ENCODE measurements at regions not wholly inside any gene's neighbourhood (a gene's known extent, or its start where the extent isn't known, plus 50 kb on each side); places are given as distances from the start of the nearest gene placed in this dataset.

DNA sequence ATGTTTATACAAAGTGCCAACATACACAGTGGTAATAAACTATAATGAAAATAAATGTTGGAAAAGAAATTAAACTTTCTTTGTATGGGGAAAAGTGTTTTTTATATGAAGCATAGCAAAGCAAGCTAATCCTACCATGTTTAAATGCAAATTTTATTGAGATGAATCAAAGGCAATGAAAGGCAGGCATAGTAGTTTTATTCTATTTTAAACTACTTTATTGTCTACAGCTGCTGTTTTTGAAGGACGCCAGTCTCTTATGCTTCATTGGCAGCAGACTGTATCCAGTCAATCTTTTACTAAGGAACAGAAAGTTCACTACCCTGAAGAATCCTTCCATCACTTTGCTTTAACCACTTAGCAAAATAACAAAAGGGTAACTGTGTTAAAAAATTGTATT, 761.0 kb downstream of the ROBO2 start:
- no peaks in the 10 kb centered on the region for H3K27me3 ChIP-seq (ENCODE audit: insufficient read depth, low read length)
- H3K9me3 ChIP-seq (ENCODE audit: low read length) = no peaks in the 10 kb centered on the region
- H3K36me3 ChIP-seq (ENCODE audit: insufficient read depth, low read length) = no peaks in the 10 kb centered on the region
- peaks cover 6% of the 10 kb centered on the region for H3K4me1 ChIP-seq (ENCODE audit: insufficient read depth, low read length)
- H2AFZ ChIP-seq (ENCODE audit: low read depth, low read length) = no peak overlapping the region
- no peak overlapping the region for H3K4me3 ChIP-seq (ENCODE audit: low read length)

DNA sequence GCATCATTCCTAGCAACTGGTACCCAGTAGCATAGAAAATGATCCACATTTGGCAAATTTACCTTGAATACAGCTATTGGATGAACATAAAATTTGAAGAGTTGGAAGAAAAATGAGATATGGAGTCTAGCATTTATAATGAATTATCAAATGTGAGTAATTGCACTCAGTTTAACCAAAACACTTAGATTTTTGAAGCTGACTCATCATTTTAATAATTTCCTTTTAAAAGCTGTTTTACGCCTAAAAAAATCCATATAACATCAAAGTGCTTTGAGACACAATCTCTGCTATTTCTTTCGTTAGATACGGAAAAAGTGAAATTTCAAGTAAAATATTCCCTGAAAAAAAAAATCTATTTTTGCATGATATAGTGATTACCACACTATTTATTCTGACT, 767.4 kb downstream of the ROBO2 start:
- Histone ChIP-seq H3K36me3 (ENCODE audit: insufficient read depth, low read length) (no peaks in the 10 kb centered on the region), H3K27me3 (ENCODE audit: insufficient read depth, low read length) (no peaks in the 10 kb centered on the region), H3K4me3 (ENCODE audit: low read length) (no peak overlapping the region), H3K4me1 (ENCODE audit: insufficient read depth, low read length) (no peaks in the 10 kb centered on the region), H2AFZ (ENCODE audit: low read depth, low read length) (no peak overlapping the region), H3K9me3 (ENCODE audit: low read length) (no peaks in the 10 kb centered on the region)

DNA sequence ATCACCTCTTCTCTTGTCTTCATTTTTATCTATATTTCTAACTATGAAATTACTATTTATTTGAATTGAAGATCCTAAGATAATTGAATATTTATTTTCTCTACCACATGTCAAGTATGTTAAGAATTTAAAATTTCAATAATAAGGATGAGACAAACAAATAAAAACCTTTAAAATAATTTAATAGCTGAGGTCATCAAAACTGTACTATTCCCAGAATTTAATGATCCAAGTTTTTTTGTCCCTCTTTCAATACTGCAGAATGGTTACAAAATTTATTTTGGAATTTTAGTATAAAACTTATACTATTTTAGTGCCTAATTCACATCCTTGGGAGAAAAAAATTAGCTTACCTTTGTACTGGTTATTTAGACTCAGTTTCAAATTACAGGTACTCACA, 774.9 kb downstream of the ROBO2 start:
- no peak overlapping the region for H3K4me3 ChIP-seq (ENCODE audit: low read length)
- H3K27me3 ChIP-seq (ENCODE audit: insufficient read depth, low read length) = no peaks in the 10 kb centered on the region
- no peak overlapping the region for H2AFZ ChIP-seq (ENCODE audit: low read depth, low read length)
- no peaks in the 10 kb centered on the region for H3K9me3 ChIP-seq (ENCODE audit: low read length)
- no peaks in the 10 kb centered on the region for H3K4me1 ChIP-seq (ENCODE audit: insufficient read depth, low read length)
- H3K36me3 ChIP-seq (ENCODE audit: insufficient read depth, low read length) = no peaks in the 10 kb centered on the region

GRCh38 chr3:77815467-77815866, 775.6 kb downstream of the ROBO2 start:
- no peaks in the 10 kb centered on the region for H3K4me1 ChIP-seq (ENCODE audit: insufficient read depth, low read length)
- H3K27me3 ChIP-seq (ENCODE audit: insufficient read depth, low read length) = no peaks in the 10 kb centered on the region
- no peaks in the 10 kb centered on the region for H3K36me3 ChIP-seq (ENCODE audit: insufficient read depth, low read length)
- H3K9me3 ChIP-seq (ENCODE audit: low read length) = no peaks in the 10 kb centered on the region
- H3K4me3 ChIP-seq (ENCODE audit: low read length) = no peak overlapping the region
- H2AFZ ChIP-seq (ENCODE audit: low read depth, low read length) = no peak overlapping the region

GRCh38 chr3:77816366-77816765, 776.5 kb downstream of the ROBO2 start:
- Histone ChIP-seq H3K4me3 (ENCODE audit: low read length) (no peak overlapping the region), H3K36me3 (ENCODE audit: insufficient read depth, low read length) (no peaks in the 10 kb centered on the region)

GRCh38 chr3:77825001-77825827, 785.3 kb downstream of the ROBO2 start:
- Histone ChIP-seq H3K4me1 (ENCODE audit: insufficient read depth, low read length) (no peaks in the 10 kb centered on the region), H3K9me3 (ENCODE audit: low read length) (no peaks in the 10 kb centered on the region), H3K36me3 (ENCODE audit: insufficient read depth, low read length) (no peaks in the 10 kb centered on the region), H2AFZ (ENCODE audit: low read depth, low read length) (no peak overlapping the region), H3K27me3 (ENCODE audit: insufficient read depth, low read length) (no peaks in the 10 kb centered on the region), H3K4me3 (ENCODE audit: low read length) (no peak overlapping the region)

More at GRCh38 chr3:77816366-77816765, 776.5 kb downstream of the ROBO2 start:
- no peaks in the 10 kb centered on the region for H3K4me1 ChIP-seq (ENCODE audit: insufficient read depth, low read length)
- H3K27me3 ChIP-seq (ENCODE audit: insufficient read depth, low read length) = no peaks in the 10 kb centered on the region
- H2AFZ ChIP-seq (ENCODE audit: low read depth, low read length) = no peak overlapping the region
- H3K9me3 ChIP-seq (ENCODE audit: low read length) = no peaks in the 10 kb centered on the region

DNA sequence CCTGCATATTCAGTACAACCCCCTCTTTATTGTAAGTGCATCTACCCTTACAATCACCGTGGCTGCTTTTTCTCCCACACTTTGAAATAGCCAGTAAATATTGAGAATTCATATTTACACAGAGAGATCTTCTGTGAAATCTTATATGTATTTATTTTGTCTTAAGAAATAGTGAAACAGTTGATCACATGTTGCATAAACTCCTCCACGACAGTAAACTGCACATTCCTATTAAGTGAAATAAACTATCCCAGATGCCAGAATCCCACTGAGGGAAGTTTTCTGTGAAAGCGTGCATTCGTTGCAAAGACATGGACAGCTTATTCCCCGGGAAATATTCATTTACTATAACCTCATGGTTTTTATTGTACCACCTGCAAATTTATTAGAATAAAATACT, 796.0 kb downstream of the ROBO2 start:
- no peaks in the 10 kb centered on the region for H3K9me3 ChIP-seq (ENCODE audit: low read length)
- no peak overlapping the region for H2AFZ ChIP-seq (ENCODE audit: low read depth, low read length)
- H3K4me1 ChIP-seq (ENCODE audit: insufficient read depth, low read length) = no peaks in the 10 kb centered on the region
- H3K36me3 ChIP-seq (ENCODE audit: insufficient read depth, low read length) = no peaks in the 10 kb centered on the region
- no peak overlapping the region for H3K4me3 ChIP-seq (ENCODE audit: low read length)
- H3K27me3 ChIP-seq (ENCODE audit: insufficient read depth, low read length) = no peaks in the 10 kb centered on the region

DNA sequence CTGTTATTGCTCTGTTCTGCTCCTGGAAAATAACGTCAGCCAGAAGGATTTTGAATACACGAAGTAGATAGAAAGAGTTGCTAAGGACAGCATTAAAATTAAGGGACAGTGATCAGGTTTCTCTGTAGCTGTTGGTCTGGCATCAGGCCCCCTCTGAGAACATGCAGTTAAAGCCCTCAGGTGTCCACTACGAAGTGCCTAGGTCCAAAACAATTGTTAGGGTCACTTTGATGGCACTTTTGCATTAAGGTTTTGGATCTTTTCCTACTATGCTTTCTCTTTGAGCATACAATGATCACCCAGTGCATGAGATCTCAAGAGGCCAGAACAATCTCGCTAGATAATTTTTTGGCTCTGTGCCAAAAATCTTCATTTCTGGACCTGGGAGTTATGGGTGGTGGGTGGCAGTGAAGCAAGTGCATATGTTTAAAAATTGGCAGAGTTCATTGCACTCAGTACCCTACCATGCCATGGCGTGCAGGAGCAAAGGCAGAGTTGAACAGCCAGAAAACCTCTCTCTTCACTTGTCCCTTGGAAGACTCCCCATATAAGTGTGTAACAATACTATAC, 797.6 kb downstream of the ROBO2 start:
- Histone ChIP-seq H3K4me1 (ENCODE audit: insufficient read depth, low read length) (no peaks in the 10 kb centered on the region), H3K4me3 (ENCODE audit: low read length) (no peak overlapping the region), H2AFZ (ENCODE audit: low read depth, low read length) (no peak overlapping the region), H3K9me3 (ENCODE audit: low read length) (no peaks in the 10 kb centered on the region), H3K36me3 (ENCODE audit: insufficient read depth, low read length) (no peaks in the 10 kb centered on the region), H3K27me3 (ENCODE audit: insufficient read depth, low read length) (no peaks in the 10 kb centered on the region)

DNA sequence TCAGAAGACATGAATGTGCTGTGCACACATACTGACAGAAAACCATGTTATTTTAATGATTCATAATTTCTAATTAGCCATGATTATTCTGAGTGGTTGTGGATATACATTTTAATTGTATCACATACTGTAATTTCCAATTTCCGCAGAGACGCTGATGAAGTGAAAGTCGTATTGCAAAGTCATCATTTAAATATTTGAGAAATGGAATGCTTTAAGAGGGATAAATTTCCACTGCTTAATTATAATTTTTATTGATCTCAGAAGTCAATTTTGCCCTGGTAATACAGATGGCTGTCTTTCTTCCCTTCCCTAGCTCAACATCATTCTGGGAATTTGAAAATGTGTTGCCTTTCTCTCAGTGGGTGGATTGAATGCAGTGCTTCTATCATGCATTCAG, 819.3 kb downstream of the ROBO2 start:
- no peaks in the 10 kb centered on the region for H3K27me3 ChIP-seq (ENCODE audit: insufficient read depth, low read length)
- no peaks in the 10 kb centered on the region for H3K36me3 ChIP-seq (ENCODE audit: insufficient read depth, low read length)
- no peaks in the 10 kb centered on the region for H3K4me1 ChIP-seq (ENCODE audit: insufficient read depth, low read length)
- no peaks in the 10 kb centered on the region for H3K9me3 ChIP-seq (ENCODE audit: low read length)
- no peak overlapping the region for H3K4me3 ChIP-seq (ENCODE audit: low read length)
- no peak overlapping the region for H2AFZ ChIP-seq (ENCODE audit: low read depth, low read length)

DNA sequence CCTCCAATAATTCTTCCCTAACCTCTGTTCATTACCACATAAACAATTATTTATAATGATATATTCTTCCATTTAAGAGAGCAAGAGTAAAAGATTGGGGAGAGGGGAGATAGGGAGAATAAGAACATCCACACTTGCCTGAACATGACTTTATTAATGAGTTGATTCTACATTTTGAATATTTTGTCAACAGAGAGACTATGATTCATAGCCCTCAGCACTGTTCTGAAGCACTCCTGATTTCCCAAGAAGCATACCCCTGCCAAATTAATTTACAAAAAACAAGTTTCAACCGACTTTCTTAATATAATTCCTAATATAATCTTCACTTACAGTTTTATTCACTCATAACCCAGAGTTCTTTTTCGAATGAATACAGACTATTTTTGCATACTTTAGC, 828.8 kb downstream of the ROBO2 start:
- no peaks in the 10 kb centered on the region for H3K9me3 ChIP-seq (ENCODE audit: low read length)
- no peak overlapping the region for H2AFZ ChIP-seq (ENCODE audit: low read depth, low read length)
- H3K36me3 ChIP-seq (ENCODE audit: insufficient read depth, low read length) = no peaks in the 10 kb centered on the region
- H3K27me3 ChIP-seq (ENCODE audit: insufficient read depth, low read length) = no peaks in the 10 kb centered on the region
- no peak overlapping the region for H3K4me3 ChIP-seq (ENCODE audit: low read length)
- H3K4me1 ChIP-seq (ENCODE audit: insufficient read depth, low read length) = no peaks in the 10 kb centered on the region

- Histone ChIP-seq H3K4me3 (ENCODE audit: low read length) (no peak overlapping the region), H3K36me3 (ENCODE audit: insufficient read depth, low read length) (no peaks in the 10 kb centered on the region), H2AFZ (ENCODE audit: low read depth, low read length) (no peak overlapping the region), H3K27me3 (ENCODE audit: insufficient read depth, low read length) (no peaks in the 10 kb centered on the region), H3K4me1 (ENCODE audit: insufficient read depth, low read length) (no peaks in the 10 kb centered on the region), H3K9me3 (ENCODE audit: low read length) (no peaks in the 10 kb centered on the region)
These were observed 829.5 kb downstream of the ROBO2 start for GRCh38 chr3:77869423-77869822.

GRCh38 chr3:77871436-77871835, 831.5 kb downstream of the ROBO2 start:
- no peak overlapping the region for H3K4me3 ChIP-seq (ENCODE audit: low read length)
- H2AFZ ChIP-seq (ENCODE audit: low read depth, low read length) = no peak overlapping the region
- no peaks in the 10 kb centered on the region for H3K9me3 ChIP-seq (ENCODE audit: low read length)
- H3K4me1 ChIP-seq (ENCODE audit: insufficient read depth, low read length) = no peaks in the 10 kb centered on the region
- no peaks in the 10 kb centered on the region for H3K36me3 ChIP-seq (ENCODE audit: insufficient read depth, low read length)
- no peaks in the 10 kb centered on the region for H3K27me3 ChIP-seq (ENCODE audit: insufficient read depth, low read length)

DNA sequence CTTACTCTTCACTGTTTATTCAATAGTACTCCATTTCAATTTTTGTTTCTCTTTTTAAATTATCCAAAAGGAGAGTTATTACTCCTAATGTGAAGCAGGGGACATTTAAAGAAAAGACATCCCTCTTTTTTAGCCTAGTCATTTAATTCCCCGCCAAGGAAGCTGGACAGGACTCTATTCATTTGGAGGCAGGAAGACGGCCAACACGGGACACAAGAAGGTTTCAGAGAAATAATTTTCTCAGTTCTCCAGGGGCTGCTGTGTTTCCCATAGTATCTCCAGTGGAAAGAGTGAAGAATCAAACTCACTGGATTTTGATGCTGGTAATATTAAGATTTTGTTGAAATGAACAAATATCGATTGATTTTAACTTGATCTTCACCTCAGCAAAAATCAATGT, 833.7 kb downstream of the ROBO2 start:
- Histone ChIP-seq H3K9me3 (ENCODE audit: low read length) (no peaks in the 10 kb centered on the region), H3K27me3 (ENCODE audit: insufficient read depth, low read length) (no peaks in the 10 kb centered on the region), H3K4me1 (ENCODE audit: insufficient read depth, low read length) (no peaks in the 10 kb centered on the region), H2AFZ (ENCODE audit: low read depth, low read length) (no peak overlapping the region), H3K4me3 (ENCODE audit: low read length) (no peak overlapping the region), H3K36me3 (ENCODE audit: insufficient read depth, low read length) (no peaks in the 10 kb centered on the region)

DNA sequence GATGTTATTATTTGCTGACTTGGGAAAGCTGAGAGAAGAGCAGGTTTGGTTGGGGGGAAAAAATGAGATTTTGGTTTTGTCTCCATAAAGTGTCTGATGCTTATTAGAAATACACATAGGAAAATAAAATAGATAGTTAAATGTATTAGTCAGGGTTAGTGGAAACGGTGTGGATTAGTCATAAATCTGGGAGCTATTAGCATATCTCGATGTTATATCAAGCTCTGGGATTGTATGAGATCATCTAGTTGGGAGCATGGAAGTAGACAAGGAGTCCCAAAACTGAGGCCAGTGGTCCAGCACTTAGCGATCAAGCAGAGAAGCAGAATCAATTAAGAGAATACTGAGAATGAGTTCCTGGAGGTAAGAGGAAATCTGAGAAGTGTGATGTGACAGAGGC, 845.5 kb downstream of the ROBO2 start:
- H3K9me3 ChIP-seq (ENCODE audit: low read length) = no peaks in the 10 kb centered on the region
- H3K36me3 ChIP-seq (ENCODE audit: insufficient read depth, low read length) = no peaks in the 10 kb centered on the region
- no peak overlapping the region for H3K4me3 ChIP-seq (ENCODE audit: low read length)
- H3K4me1 ChIP-seq (ENCODE audit: insufficient read depth, low read length) = no peaks in the 10 kb centered on the region
- no peak overlapping the region for H2AFZ ChIP-seq (ENCODE audit: low read depth, low read length)
- H3K27me3 ChIP-seq (ENCODE audit: insufficient read depth, low read length) = no peaks in the 10 kb centered on the region
